ENCODE measurements at regions not wholly inside any gene's neighbourhood (a gene's known extent, or its start where the extent isn't known, plus 50 kb on each side); places are given as distances from the start of the nearest gene placed in this dataset.

- TF ChIP-seq, protein P1, sequence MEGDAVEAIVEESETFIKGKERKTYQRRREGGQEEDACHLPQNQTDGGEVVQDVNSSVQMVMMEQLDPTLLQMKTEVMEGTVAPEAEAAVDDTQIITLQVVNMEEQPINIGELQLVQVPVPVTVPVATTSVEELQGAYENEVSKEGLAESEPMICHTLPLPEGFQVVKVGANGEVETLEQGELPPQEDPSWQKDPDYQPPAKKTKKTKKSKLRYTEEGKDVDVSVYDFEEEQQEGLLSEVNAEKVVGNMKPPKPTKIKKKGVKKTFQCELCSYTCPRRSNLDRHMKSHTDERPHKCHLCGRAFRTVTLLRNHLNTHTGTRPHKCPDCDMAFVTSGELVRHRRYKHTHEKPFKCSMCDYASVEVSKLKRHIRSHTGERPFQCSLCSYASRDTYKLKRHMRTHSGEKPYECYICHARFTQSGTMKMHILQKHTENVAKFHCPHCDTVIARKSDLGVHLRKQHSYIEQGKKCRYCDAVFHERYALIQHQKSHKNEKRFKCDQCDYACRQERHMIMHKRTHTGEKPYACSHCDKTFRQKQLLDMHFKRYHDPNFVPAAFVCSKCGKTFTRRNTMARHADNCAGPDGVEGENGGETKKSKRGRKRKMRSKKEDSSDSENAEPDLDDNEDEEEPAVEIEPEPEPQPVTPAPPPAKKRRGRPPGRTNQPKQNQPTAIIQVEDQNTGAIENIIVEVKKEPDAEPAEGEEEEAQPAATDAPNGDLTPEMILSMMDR (IDR thresholded peaks at IDR 0.05) = no peak
- TF ChIP-seq POLR2A (IDR thresholded peaks at IDR 0.05) = no peak
- no peak for TF ChIP-seq EP300 (IDR thresholded peaks at IDR 0.05)
Observed at GRCh38 chr2:35976611-35977010, 379.0 kb upstream of the CRIM1 start.

All from tibial nerve (tissue), 4 donors.